Gastrocnemius medialis (tissue), 4 donors: ENCODE measurements at regions not wholly inside any gene's neighbourhood (a gene's known extent, or its start where the extent isn't known, plus 50 kb on each side); places are given as distances from the start of the nearest gene placed in this dataset.
"Not testable (repeated sequence)": the region's sequence is repeated elsewhere in the genome, so short reads cannot be mapped to it uniquely, and the experiment has no call there.

Experiments used
- CTCF ChIP-seq, 5 experiments: fragments of 450-650 bp in 3 of 5; fragments of 200-600 bp in 2 of 5; sonication (generic) in 2 of 5; IDR thresholded peaks in 4 of 5; conservative IDR thresholded peaks in 1 of 5; 1 replicate in 4 of 5; 2 replicates in 1 of 5; pipeline ENCODE4 v1.5.1; 2016 to 2019; ENCODE audit warnings: antibody characterized with exemption in 5 of 5, mild to moderate bottlenecking in 3 of 5, moderate library complexity in 3 of 5
- POLR2A ChIP-seq, 2 donors: fragments of 450-650 bp; IDR thresholded peaks; one replicate each; pipeline ENCODE4 v1.6.1; 2017; ENCODE audit warnings: antibody characterized with exemption in 2 of 2, mild to moderate bottlenecking in 2 of 2, moderate library complexity in 2 of 2

DNA sequence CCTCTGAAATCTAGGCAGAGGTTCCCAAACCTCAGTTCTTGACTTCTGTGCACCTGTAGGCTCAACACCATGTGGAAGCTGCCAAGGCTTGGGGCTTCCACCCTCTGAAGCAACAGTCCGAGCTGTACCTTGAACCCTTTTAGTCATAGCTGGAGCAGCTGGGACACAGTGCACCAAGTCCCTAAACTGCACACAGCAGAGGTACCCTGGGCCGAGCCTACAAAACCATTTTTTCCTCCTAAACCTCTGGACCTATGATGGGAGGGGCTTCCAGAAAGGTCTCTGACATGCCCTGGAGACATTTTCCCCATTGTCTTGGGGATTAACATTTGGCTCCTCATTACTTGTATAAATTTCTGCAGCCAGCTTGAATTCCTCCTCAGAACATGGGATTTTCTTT is 168.8 kb downstream of the TLE3 start:
- not testable (repeated sequence) for TF ChIP-seq CTCF (IDR thresholded peaks at IDR 0.05 in 4 of 5, conservative IDR thresholded peaks at IDR 0.05 in 1 of 5); POLR2A (IDR thresholded peaks at IDR 0.05)
